KMS-11 (cell line): ENCODE measurements at regions not wholly inside any gene's neighbourhood (a gene's known extent, or its start where the extent isn't known, plus 50 kb on each side); places are given as distances from the start of the nearest gene placed in this dataset.

Source experiments
- H2AFZ ChIP-seq: fragments of 200-600 bp; sonication (generic); 2 replicates; pipeline ENCODE4 v1.6.1; 2016; ENCODE audit warnings: antibody characterized with exemption, mixed run types, low read depth
- H3K27ac ChIP-seq: fragments of 200-600 bp; sonication (generic); 2 replicates; pipeline ENCODE4 v1.6.1; 2016; ENCODE audit warnings: mild to moderate bottlenecking, mixed run types
- H3K27me3 ChIP-seq: fragments of 200-600 bp; sonication (generic); 2 replicates; pipeline ENCODE4 v1.6.1; 2017; ENCODE audit warnings: mild to moderate bottlenecking, low read depth, mixed run types, moderate library complexity; ENCODE audit not compliant: insufficient read depth
- H3K36me3 ChIP-seq: fragments of 200-600 bp; sonication (generic); 2 replicates; pipeline ENCODE4 v1.6.1; 2017; ENCODE audit warnings: mild to moderate bottlenecking, mixed run types; ENCODE audit not compliant: insufficient read depth
- H3K4me1 ChIP-seq: fragments of 200-600 bp; sonication (generic); 2 replicates; pipeline ENCODE4 v1.6.1; 2016; ENCODE audit warnings: mild to moderate bottlenecking, low read depth, mixed run types; ENCODE audit not compliant: poor library complexity, severe bottlenecking
- H3K4me2 ChIP-seq: fragments of 200-600 bp; sonication (generic); 2 replicates; pipeline ENCODE4 v1.7.0; 2016; ENCODE audit warnings: mild to moderate bottlenecking, mixed run types
- H3K4me3 ChIP-seq: fragments of 200-600 bp; sonication (generic); IDR thresholded peaks from 2 replicates; pipeline ENCODE4 v1.6.1; 2017; ENCODE audit warnings: low read depth, low read length, mixed read lengths; ENCODE audit not compliant: insufficient read depth
- H3K79me2 ChIP-seq: fragments of 200-600 bp; sonication (generic); 2 replicates; pipeline ENCODE4 v1.6.1; 2016; ENCODE audit warnings: low read depth, mixed run types; ENCODE audit not compliant: insufficient read depth
- H3K9ac ChIP-seq: fragments of 200-600 bp; sonication (generic); 2 replicates; pipeline ENCODE4 v1.6.1; 2016; ENCODE audit warnings: mild to moderate bottlenecking, mixed run types
- H4K20me1 ChIP-seq: fragments of 200-600 bp; sonication (generic); 2 replicates; pipeline ENCODE4 v1.6.1; 2016; ENCODE audit warnings: mild to moderate bottlenecking, mixed run types; ENCODE audit not compliant: insufficient read depth
- TF ChIP-seq, protein P1 (sequence below): fragments of 200-600 bp; sonication (generic); conservative IDR thresholded peaks from 2 replicates; pipeline ENCODE4 v1.6.1; 2017; ENCODE audit warnings: low read depth, mild to moderate bottlenecking, antibody characterized with exemption, low read length, moderate library complexity, mixed read lengths

DNA sequence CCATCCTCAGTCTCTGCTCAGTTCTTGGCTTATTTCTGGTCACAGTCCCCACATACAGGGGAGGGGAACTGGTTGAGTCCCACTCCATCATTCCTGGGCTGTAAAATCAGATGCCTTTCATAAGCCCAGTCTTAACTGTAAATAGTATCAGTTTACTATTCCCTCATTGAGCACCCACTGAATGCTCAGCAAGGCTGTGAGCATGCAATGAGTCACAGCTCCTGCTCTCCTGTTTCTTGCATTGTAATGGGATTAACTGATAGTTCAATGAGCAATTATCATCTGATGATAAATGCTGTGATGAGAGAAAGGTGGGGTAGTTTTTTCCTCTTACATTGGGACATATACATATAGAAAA lies 113.6 kb upstream of the TPM1 start:
- no peak overlapping the region for H3K9ac ChIP-seq
- no peak overlapping the region for H3K27ac ChIP-seq
- H3K27me3 ChIP-seq = no peaks in the 10 kb centered on the region
- no peaks in the 10 kb centered on the region for H3K79me2 ChIP-seq
- TF ChIP-seq, protein P1, sequence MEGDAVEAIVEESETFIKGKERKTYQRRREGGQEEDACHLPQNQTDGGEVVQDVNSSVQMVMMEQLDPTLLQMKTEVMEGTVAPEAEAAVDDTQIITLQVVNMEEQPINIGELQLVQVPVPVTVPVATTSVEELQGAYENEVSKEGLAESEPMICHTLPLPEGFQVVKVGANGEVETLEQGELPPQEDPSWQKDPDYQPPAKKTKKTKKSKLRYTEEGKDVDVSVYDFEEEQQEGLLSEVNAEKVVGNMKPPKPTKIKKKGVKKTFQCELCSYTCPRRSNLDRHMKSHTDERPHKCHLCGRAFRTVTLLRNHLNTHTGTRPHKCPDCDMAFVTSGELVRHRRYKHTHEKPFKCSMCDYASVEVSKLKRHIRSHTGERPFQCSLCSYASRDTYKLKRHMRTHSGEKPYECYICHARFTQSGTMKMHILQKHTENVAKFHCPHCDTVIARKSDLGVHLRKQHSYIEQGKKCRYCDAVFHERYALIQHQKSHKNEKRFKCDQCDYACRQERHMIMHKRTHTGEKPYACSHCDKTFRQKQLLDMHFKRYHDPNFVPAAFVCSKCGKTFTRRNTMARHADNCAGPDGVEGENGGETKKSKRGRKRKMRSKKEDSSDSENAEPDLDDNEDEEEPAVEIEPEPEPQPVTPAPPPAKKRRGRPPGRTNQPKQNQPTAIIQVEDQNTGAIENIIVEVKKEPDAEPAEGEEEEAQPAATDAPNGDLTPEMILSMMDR = no peak
- H2AFZ ChIP-seq = no peak overlapping the region
- H4K20me1 ChIP-seq = no peaks in the 10 kb centered on the region
- no peaks in the 10 kb centered on the region for H3K36me3 ChIP-seq
- H3K4me2 ChIP-seq = no peak overlapping the region
- H3K4me3 ChIP-seq = no peak overlapping the region
- no peaks in the 10 kb centered on the region for H3K4me1 ChIP-seq

DNA sequence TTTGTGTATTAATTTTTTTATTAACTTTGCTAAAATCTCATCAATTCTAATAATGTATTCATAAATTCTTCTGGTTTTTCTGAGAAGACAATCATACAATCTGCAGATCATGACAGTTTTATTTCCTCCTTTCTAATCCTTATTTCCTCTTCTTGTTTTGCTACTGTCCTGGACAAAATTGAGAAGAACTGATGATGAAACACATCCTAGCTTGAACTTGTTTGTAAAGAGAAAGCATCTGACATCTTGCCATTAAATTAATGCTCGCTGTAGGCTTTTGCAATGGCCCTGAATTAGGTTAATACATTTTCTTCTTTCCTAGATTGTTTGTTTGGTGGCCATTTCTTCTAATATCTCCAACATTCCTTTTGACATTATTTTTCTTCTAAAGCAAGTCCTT lies 110.9 kb upstream of the TPM1 start:
- Histone ChIP-seq H3K4me2 (no peak overlapping the region), H3K9ac (no peak overlapping the region), H3K4me3 (no peak overlapping the region), H3K4me1 (no peaks in the 10 kb centered on the region), H3K27me3 (no peaks in the 10 kb centered on the region), H4K20me1 (no peaks in the 10 kb centered on the region), H3K36me3 (no peaks in the 10 kb centered on the region), H3K27ac (no peak overlapping the region), H3K79me2 (no peaks in the 10 kb centered on the region), H2AFZ (no peak overlapping the region)
- TF ChIP-seq, protein P1 = no peak

DNA sequence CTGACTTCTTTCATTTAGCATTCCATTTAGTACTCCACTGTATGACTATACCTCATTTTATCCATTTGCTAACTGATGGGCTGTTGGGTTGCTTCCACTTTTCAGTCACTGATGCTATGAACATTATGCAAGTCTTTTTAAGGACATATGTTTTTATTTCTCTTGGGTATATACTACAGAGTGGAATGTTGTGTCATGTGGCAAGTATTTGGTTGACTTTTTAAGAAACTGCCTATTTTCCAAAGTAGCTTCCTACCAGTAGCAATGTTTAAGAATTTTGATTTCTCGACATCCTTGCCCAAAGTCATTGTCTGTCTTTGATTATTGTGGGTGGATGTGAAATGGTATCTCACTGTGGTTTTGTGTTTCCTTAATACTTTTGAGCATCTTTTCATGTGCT lies 110.1 kb upstream of the TPM1 start:
- no peaks in the 10 kb centered on the region for H3K27me3 ChIP-seq
- H3K36me3 ChIP-seq = no peaks in the 10 kb centered on the region
- H3K9ac ChIP-seq = no peak overlapping the region
- H3K4me3 ChIP-seq = no peak overlapping the region
- H2AFZ ChIP-seq = no peak overlapping the region
- no peaks in the 10 kb centered on the region for H3K79me2 ChIP-seq
- H3K4me2 ChIP-seq = no peak overlapping the region
- no peak overlapping the region for H3K27ac ChIP-seq
- H3K4me1 ChIP-seq = no peaks in the 10 kb centered on the region
- no peaks in the 10 kb centered on the region for H4K20me1 ChIP-seq
- TF ChIP-seq, protein P1 = no peak

DNA sequence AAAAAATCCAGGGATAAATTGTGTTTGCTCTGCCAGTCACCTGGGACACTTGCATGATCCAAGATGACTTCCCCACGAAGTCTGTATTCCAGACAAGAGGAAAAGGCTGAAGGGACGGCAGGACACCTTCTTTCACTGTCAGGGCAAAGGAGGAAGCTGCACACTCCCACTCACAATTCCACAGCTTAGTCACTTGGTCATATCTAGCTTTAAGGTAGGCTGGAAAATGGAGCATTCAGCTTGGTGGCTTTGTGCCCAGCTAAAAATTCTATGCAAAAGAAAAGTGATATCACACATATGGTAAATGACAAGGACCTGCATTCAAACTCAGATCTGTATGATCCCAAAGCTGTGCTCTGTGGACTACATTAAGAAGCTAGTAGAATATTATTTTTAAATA lies 109.2 kb upstream of the TPM1 start:
- H3K4me2 ChIP-seq = no peak overlapping the region
- no peaks in the 10 kb centered on the region for H3K27me3 ChIP-seq
- TF ChIP-seq, protein P1 = no peak
- H3K4me3 ChIP-seq = no peak overlapping the region
- H4K20me1 ChIP-seq = no peaks in the 10 kb centered on the region
- no peak overlapping the region for H2AFZ ChIP-seq
- H3K79me2 ChIP-seq = no peaks in the 10 kb centered on the region
- H3K4me1 ChIP-seq = no peaks in the 10 kb centered on the region
- no peaks in the 10 kb centered on the region for H3K36me3 ChIP-seq
- no peak overlapping the region for H3K27ac ChIP-seq
- H3K9ac ChIP-seq = no peak overlapping the region
